ENCODE measurements at regions not wholly inside any gene's neighbourhood (a gene's known extent, or its start where the extent isn't known, plus 50 kb on each side); places are given as distances from the start of the nearest gene placed in this dataset.
A peak's percentile ranks its signal among the peaks of the same experiment; 100 is the strongest.
"Not testable (repeated sequence)": the region's sequence is repeated elsewhere in the genome, so short reads cannot be mapped to it uniquely, and the experiment has no call there.

DNA sequence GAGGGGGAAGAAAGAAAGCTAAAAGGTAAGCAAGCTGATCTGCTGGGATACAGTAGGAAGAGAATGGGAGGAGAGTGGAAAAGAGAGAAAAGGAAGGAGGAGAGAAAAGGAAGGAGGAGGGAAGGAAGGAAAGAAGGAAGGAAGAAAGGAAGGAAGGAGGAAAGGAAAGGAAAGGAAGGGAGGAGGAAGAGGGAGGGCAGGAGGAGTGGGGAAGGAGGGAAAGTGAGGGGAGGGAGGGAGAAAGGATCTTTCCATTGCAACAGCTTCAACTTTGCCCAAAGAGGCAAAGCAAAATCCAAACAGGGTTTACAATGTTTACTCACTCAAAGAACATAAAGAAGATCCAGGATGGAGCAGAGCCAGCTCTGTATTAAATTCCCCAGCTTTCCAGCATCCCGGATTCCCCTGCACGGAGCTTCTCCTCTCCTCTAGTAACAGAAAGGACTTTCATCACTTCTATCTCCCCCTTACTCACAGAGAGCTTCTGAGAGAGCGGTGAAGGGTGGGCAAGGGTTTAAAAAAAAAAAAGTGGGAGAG, 494.2 kb upstream of the PROK2 start:
- DNase-seq (ENCODE audit: extremely low spot score, insufficient read length, low read depth), result no peak

DNA sequence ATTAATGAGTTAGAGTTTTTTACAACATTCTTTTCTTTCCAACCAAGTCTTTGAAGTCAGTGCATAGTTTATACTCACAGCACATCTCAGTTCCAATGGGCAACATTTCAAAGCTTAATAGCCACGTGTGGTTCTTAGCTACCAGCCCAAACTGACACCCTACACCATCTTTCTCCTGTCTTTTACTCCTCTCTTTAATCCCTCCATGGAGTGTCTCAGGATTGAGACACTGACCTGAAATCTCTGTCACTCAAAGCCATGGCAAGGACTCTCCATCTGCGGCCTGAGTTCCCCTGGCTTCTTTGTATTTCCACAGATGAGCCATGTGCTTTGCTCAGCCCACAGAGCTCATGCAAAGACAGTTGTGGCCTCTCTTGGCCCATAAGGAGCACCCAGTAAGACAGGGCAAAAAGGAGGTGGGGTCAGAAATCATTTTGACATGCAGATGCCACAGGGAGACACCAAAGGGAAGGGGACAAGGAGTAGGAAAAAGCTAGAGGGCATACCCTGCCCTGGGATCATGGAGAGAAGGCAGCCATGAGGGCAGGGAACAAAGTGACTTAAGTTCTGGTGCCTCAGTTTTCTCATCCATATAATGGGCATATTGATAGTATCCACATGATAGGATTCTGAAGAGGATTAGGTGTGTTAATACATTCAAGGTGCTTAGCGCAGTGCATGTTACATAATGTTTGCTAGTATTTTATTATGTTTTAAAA, 493.6 kb upstream of the PROK2 start:
- FAIRE-seq (no peak), DNase-seq (ENCODE audit: extremely low spot score, insufficient read length, low read depth) (no peak)

More for the DNA sequence above, 494.2 kb upstream of the PROK2 start:
- no peak for FAIRE-seq

DNA sequence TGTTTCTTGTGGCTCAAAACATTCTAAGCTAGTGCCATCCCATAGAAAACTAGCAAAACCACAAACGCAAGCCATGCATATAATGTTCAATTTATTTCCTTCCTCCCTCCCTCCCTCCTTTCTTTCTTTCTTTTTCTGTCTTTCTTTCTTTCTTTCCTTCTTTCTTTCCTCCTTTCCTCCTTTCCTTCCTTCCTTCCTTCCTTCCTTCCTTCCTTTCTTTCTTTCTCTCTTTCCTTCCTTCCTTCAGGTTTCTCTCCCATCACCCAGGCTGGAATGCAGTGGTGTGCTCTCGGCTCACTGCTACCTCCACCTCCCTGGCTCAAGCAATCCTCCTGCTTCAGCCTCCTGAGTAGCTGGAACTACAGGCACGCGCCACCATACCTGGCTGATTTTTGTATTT, 492.8 kb upstream of the PROK2 start:
- FAIRE-seq (no peak), DNase-seq (ENCODE audit: extremely low spot score, insufficient read length, low read depth) (no peak)

DNA sequence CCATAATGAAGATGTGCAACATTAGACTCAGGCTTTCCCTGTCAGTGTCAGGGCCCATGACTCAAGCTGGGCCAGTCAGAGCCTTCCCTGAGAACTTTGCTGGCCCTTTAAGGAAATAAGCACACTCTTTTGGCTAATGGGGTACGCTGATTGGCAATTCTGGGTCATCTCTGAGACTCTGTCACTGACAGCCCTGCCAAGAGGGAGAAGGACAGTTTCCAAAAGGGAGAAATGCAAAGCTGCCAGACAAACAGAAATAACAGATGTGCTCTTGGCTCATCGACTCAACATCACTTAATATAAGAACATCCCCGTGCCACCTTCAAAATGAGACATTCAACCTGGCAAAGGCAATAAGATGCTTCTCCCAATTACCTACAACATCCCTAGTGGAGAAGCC, 491.9 kb upstream of the PROK2 start:
- FAIRE-seq, result no peak

DNA sequence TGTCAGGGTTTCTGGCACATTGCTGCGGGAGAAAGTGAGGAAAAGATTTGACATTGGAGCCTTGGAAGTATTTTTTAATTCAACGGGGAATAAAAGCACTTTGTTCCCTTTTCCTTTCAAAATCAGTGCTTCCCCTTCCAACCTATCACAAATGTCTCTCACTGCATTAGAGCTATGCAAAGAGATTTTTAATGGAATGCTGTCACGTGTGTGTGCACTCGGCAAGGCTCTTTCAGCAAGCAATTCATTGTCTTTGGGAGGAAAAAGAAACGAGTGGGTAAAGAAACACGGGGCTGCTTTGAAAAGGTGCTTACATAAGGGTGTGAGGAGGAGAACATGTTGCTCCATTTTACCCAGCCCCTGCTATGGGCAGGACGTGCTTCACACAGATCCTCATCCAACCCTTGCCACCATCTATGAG, 490.4 kb upstream of the PROK2 start:
- FAIRE-seq, result no peak

More for the DNA sequence above, 491.9 kb upstream of the PROK2 start:
- DNase-seq (ENCODE audit: extremely low spot score, insufficient read length, low read depth), result no peak

DNA sequence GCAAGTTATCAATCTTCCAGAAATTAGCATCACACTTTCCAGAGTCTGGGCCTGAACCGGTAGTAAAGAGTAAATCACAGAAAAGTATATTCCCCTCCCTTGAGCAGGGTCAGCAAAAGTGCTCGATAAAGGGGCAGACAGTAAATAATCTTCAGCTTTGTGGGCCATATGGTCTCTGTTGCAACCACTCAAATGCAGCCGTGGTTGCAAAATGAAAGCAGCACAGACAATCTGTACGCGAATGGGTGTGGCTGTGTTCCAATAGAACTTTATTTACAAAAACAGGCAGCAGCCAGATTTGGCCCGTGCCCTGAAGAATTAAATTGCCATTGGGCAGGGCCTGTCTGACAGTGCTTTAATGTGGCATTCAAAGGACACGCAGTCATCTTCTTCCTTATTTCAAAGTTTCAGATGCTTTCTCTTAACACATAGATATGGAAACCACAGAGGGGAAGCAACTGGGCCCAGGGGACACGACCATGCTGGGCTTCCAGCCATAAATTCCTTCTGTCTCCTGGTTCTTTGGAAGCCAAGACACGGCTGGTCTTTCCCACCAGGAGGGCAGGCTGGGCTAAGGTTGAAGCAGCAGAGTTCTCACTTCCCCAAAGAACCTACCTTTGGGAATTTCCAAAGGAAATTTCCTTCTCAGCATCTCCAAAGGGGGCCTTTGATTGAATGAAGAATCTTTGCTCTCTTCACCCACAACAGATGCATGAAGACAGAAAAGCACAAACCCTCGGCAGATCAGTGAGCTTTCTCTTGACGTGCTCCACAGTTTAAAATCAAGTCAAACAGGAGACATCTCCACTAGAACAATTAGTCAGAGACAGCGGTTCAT, 489.8 kb upstream of the PROK2 start:
- DNase-seq (ENCODE audit: extremely low spot score, insufficient read length, low read depth) (no peak), FAIRE-seq (no peak)

More for the DNA sequence above, 490.4 kb upstream of the PROK2 start:
- no peak for DNase-seq (ENCODE audit: extremely low spot score, insufficient read length, low read depth)

DNA sequence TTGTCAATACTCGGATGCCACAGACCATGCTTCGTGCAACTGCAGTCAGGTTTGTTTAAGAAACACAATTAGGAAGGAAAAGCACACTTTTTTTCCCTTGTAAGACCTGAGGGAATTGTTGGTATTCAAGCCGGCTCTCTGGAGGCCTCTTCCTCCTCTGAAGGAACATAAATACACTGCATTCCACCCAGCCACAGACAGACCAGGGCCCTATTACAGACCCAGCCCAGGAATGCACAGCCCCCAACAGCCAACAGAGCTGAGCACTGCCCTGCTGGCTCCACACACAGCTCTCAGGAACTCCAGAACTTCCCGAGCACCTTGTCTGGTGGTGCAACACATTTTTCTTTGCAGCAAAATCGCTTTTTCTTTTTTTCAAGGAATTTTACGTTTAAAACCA, 488.7 kb upstream of the PROK2 start:
- DNase-seq (ENCODE audit: extremely low spot score, insufficient read length, low read depth) (no peak), FAIRE-seq (no peak)

DNA sequence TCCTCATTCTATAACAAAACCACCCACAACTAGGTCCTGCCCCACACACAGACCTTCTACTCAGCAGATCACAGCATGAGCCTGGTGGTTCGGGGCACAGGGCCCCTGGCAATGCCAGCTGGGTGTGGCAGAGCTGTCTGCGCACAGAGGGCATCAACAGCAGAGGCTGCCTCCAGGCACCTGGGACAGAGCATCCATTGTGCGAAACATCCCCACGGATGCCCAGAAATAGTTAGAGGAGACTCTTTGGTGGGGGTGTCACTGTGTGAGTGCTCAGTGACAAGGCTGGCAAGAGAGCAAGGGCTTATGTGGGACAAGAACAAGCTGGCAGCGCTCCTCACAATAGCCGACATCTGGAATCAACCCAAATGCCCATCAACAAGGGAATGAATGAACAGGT, 487.4 kb upstream of the PROK2 start:
- no peak for DNase-seq (ENCODE audit: extremely low spot score, insufficient read length, low read depth)
- no peak for FAIRE-seq

DNA sequence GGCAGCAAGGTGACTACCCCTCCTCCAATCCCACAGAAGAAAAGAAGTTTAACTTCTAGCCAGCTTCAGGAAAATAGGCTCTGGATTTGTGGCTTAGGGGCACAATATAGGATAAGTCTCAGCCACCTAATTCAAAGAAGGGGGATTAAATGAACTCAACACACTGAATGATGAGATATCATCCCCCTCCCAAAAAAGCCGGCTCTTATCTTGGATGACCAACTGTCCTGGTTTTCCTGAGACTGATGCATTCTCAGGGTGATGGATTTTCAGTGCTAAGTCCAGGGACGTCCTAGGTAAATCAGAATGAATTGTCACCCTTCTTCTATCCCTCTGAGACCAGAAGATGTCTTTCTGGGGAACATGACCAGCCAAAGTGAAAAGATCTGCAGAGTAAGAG, 487.0 kb upstream of the PROK2 start:
- no peak for DNase-seq (ENCODE audit: extremely low spot score, insufficient read length, low read depth)
- no peak for FAIRE-seq

DNA sequence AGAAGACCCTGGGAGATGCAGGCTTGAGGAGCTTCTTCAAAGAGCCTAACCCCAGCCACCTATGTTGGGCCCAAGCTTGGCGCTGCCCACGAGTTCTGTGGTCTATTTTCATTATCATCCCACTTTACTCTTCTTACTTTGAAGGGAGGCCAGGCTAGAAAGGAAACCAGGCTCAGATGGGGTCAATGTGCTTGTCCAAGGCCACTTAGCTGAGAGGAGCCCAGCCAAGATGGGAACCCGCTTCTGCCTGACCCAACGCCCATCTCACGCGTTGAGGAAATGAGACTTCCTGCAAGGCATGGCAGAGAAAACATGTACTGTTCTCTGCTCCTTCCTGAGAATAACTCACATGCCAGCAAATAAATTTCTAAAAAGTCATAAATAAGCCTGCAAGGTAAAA, 486.3 kb upstream of the PROK2 start:
- FAIRE-seq, result no peak

DNA sequence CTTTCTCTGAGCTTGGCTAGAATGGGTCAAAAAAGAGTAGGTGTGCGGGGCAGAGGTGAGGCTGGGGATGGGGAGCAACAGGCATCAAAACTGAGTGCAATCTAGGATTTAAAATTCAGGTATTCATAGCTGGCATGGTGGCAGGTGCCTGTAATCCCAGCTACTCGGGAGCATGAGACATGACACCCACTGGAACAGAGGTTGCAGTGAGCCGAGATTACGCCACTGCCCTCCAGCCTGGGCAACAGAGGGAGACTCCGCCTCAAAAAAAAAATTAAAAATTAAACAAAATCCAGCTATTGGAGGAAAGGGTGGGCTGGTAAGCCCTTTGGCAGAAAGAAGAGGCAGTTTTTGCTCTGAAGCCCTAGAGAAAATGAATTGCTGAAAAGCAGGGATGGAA, 485.8 kb upstream of the PROK2 start:
- DNase-seq (ENCODE audit: extremely low spot score, insufficient read length, low read depth) (no peak), FAIRE-seq (no peak)

More for the DNA sequence above, 486.3 kb upstream of the PROK2 start:
- no peak for DNase-seq (ENCODE audit: extremely low spot score, insufficient read length, low read depth)

DNA sequence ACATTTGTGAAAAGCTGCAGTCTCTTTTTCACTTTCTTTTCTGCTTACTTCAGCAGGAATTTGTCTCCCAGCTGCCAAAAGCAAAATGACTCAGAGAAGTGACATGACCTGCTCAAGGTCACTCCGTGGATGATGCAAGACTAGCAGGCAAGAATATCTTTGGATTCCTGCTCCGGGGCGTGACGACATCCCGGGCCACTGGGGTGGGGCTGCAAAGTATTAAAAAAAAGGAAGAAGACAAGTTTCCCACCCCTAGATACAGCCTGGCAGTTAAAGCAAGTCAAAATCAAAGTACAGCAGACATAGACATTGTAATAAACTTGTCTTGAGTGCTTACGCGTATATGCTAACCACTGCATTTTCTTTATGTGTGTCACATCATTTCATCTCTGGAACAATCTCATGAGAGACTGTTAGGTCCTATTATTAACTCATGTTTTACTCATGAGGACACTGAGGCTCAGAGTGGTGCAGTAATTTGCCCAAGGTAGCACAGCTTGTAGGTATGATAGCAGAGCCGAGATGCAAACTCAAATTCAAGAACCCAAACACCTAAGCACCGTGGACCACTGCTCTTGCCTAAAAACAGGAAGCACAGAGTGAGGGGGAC, 485.2 kb upstream of the PROK2 start:
- DNase-seq (ENCODE audit: extremely low spot score, insufficient read length, low read depth), result no peak
- no peak for FAIRE-seq

DNA sequence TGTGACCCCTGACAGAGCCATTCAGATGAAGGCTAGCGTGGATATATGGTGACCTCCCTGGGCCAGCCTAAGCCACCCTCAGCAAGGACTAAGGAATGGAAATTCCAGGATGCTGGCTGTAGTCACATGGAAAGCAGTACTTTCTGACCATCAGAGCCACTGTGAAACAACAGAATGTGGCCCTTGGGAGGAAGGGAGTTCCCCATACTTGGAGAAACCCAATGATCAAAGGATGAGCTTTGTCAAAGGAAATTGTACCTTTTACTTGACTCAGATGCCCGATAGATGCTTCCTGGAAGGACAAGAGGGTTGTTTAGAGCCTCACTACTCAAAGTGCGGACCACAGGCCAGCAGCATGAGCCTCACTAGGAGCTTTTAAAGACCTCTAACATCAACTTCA, 484.5 kb upstream of the PROK2 start:
- FAIRE-seq (no peak), DNase-seq (ENCODE audit: extremely low spot score, insufficient read length, low read depth) (no peak)

DNA sequence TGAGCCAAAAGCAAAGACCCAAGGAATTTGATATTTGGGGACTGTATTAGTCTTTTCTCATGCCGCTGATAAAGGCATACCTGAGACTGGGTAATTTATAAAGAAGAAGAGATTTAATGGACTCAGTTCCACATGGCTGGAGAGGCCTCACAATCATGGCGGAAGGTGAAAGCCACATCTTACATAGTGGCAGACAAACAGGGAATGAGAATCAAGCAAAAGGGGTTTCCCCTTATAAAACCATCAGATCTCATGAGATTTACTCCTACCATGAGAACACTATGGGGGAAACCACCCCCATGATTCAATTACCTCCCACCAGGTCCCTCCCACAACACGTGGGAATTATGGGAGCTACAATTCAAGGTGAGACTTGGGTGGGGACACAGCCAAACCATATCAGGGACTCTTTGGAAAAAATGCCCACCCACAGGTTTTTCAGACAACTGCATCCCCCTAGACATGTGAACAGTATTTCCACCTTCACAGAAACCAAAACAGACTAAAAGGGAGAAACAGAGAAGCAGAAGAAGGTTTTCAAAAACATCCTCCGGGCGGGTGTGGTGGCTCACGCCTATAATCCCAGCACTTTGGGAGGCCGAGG, 482.1 kb upstream of the PROK2 start:
- not testable (repeated sequence) for FAIRE-seq; DNase-seq (ENCODE audit: extremely low spot score, insufficient read length, low read depth)

DNA sequence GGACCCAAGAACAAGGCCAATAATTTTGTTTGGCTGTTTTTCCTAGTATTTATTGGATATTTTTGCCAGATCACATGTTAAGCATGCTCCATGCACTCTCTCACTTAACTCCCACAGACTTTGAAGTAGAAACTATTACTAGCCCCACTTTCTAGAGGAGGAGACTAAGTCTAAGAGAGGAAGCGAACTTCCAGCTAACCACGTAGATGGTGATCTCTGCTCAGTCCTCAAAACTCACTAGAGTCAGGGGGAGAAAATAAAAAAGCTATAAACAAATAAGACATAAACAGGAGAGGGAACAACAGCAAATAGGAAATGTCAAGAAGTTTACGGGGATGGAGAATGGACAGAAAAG, 481.0 kb upstream of the PROK2 start:
- no peak for FAIRE-seq
- DNase-seq (ENCODE audit: extremely low spot score, insufficient read length, low read depth), result no peak

DNA sequence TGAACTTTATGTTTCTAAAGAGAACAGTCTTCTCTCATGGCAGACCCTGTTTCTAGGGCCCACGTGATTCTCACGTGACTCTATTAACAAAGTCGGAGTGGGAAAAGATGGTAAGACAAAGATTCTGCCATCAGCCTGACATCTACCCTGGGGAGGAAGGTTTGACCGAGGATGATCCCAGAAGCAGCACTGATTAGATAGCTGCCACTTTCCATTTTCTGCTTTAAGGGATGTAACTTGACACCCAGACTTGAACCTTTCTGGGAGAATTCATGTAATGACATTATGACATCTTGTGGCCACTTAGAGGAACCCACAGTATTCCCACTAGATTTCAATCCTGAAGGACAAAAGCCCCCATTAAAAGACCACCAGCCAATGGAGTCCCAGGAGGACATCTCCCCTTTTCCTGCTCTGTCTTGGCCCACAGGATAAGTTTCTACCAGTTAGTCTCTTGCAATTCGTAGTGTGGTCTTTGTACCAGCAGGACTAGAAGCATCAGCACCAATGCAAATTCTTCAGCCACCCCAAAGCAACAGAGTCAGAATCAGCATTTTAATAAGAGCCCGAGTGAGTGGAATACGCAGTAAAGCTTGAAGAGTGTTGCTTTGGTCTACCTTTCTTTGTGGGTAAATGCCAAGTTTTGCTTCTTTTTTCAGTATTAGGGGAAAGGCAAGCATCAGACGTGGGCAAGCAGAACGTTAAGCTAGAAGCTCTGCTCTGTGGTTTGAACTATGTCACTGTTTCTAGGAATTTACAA, 480.5 kb upstream of the PROK2 start:
- no peak for DNase-seq (ENCODE audit: extremely low spot score, insufficient read length, low read depth)
- FAIRE-seq, result peak; percentile 21

DNA sequence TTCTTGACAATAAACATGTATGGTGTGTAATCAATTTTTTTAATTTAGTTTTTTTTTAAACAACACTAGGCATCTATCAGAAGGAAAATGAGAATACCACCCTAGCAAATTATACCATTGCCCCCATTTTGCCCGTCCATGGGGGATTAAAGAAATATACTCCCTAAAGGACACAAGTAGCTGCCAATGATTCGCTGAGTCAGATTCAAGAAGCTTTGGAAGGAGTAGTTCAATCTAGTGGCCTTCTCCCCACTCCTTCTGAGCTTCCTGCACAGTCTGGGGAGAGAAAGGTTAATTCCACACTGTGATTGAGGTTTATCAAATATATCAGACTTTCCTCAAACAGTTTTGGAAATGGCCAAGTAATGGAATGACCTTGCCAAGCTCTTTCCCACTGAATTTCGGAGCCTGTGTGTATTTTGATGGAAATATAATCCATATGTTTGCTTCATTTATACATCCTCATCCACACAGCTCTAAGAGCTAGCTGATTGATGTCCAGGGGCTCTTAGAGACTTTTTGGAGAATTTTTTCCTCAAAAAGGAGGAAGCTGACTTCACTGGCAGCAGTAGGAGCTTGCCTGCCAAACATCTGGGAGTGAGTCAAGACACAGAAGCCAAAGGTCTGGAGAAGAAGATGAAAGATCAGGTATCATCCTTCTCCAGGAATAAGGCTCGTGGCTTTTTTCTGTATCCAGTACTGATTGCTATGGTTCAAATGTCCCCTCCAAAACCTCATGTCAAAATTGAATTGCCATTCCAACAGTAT, 478.5 kb upstream of the PROK2 start:
- FAIRE-seq (no peak), DNase-seq (ENCODE audit: extremely low spot score, insufficient read length, low read depth) (no peak)

DNA sequence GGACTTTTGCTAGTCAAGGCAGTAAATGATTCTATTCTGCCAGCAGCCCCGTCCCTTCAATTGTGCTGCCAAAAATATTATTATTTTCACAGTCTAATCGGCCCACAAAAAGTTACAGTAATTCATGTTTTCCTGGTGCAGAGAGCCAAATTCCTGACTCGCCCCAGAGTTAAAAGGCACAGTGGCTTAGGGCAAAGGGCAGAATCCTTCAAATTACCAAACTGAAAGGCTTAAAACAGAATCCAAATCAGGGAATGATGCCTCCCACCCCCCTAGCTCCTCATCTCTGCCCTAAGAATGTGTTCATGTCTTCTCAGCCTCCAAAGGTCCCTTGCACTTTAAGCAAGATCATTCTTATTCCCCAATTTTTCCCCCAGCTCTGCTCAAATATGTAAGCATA, 477.8 kb upstream of the PROK2 start:
- no peak for FAIRE-seq
- no peak for DNase-seq (ENCODE audit: extremely low spot score, insufficient read length, low read depth)

All from GM18507 (cell line).